Endothelial cell of umbilical vein (primary cell): ENCODE measurements at regions not wholly inside any gene's neighbourhood (a gene's known extent, or its start where the extent isn't known, plus 50 kb on each side); places are given as distances from the start of the nearest gene placed in this dataset.

Experiments
- BruUV-seq: library from RNA; stranded (reverse); fragments of 400-500 nt; replicated peaks from 2 replicates; lab custom pipeline; 2021; lab: Mats Ljungman, UMichigan
- CTCF ChIA-PET: fragments of 300-600, 350-600 bp; sonication (Branson Sonifier 250); formaldehyde crosslinking; loops from one replicate; lab custom pipeline; 2021; ENCODE audit warnings: antibody characterized with exemption, inconsistent platforms; lab: Charles Lee
- POLR2A ChIA-PET: fragments of 300-600, 350-600 bp; sonication (Branson Sonifier 250); formaldehyde crosslinking; loops from one replicate; lab custom pipeline; 2021; ENCODE audit warnings: antibody characterized with exemption, inconsistent platforms; lab: Charles Lee
- DNase-seq: peaks from one replicate; pipeline ENCODE4 v3.0.0-alpha.2; 2011; ENCODE audit warnings: low read depth, low spot score
- FAIRE-seq: peaks from 2 replicates; lab custom pipeline; 2011; peaks lifted over from hg19 to GRCh38; lab: Jason Lieb, UNC
- H2AFZ ChIP-seq: 2 replicates; pipeline ENCODE4 v1.6.0; 2012; ENCODE audit warnings: low read depth, low read length, control low read depth, inconsistent platforms
- H3K27ac ChIP-seq: 2 replicates; pipeline ENCODE4 v1.5.1; 2011; ENCODE audit warnings: low read depth, mild to moderate bottlenecking, control low read depth, low read length, moderate library complexity; ENCODE audit not compliant: insufficient read depth
- H3K27me3 ChIP-seq, 2 experiments: 2 replicates each; pipeline versions ENCODE4 v1.6.0 to v1.6.1; 2011; ENCODE audit warnings: low read length in 2 of 2, mixed read lengths in 1 of 2; ENCODE audit not compliant: control insufficient read depth in 2 of 2, insufficient read depth in 2 of 2
- H3K36me3 ChIP-seq, 2 experiments: 2 replicates in 1 of 2; 3 replicates in 1 of 2; pipeline ENCODE4 v1.5.1; 2011; ENCODE audit warnings: low read length in 2 of 2, mild to moderate bottlenecking in 1 of 2, moderate library complexity in 1 of 2; ENCODE audit not compliant: control insufficient read depth in 2 of 2, insufficient read depth in 2 of 2; ENCODE audit errors: extremely low read depth in 1 of 2
- H3K4me1 ChIP-seq: 3 replicates; pipeline ENCODE4 v1.5.1; 2011; ENCODE audit warnings: mild to moderate bottlenecking, low read length; ENCODE audit not compliant: control insufficient read depth, insufficient read depth; ENCODE audit errors: extremely low read depth
- H3K4me2 ChIP-seq: 2 replicates; pipeline ENCODE4 v1.6.1; 2011; ENCODE audit warnings: low read length, control low read depth, mixed read lengths; ENCODE audit not compliant: insufficient read depth
- H3K4me3 ChIP-seq, 3 experiments: fragments of 200-600 bp in 1 of 3; sonication (generic), shearing (Covaris generic) in 1 of 3; replicated peaks in 1 of 3; 2 replicates each; pipeline ENCODE4 v1.5.1; 2011 to 2016; ENCODE audit warnings: control low read depth in 3 of 3, low read length in 3 of 3, mild to moderate bottlenecking in 2 of 3, inconsistent platforms in 1 of 3, low read depth in 1 of 3, moderate library complexity in 1 of 3; ENCODE audit not compliant: insufficient read depth in 1 of 3
- H3K79me2 ChIP-seq: 2 replicates; pipeline ENCODE4 v1.6.0; 2012; ENCODE audit warnings: low read length, inconsistent platforms; ENCODE audit not compliant: control insufficient read depth, insufficient read depth
- H3K9ac ChIP-seq: replicated peaks from 2 replicates; pipeline ENCODE3; 2011; ENCODE audit warnings: low read length, control low read depth; ENCODE audit not compliant: insufficient read depth; ENCODE audit errors: extremely low read depth
- H3K9me1 ChIP-seq: replicated peaks from 3 replicates; pipeline ENCODE4 v1.6.0; 2011; ENCODE audit warnings: mild to moderate bottlenecking, low read length; ENCODE audit not compliant: control insufficient read depth, insufficient read depth; ENCODE audit errors: extremely low read depth
- H3K9me3 ChIP-seq: replicated peaks from 2 replicates; pipeline ENCODE4 v1.5.1; 2012; ENCODE audit warnings: low read length, inconsistent platforms; ENCODE audit not compliant: control insufficient read depth, insufficient read depth
- H4K20me1 ChIP-seq: replicated peaks from 2 replicates; pipeline ENCODE3; 2011; ENCODE audit warnings: mild to moderate bottlenecking, low read length; ENCODE audit not compliant: control insufficient read depth, insufficient read depth; ENCODE audit errors: extremely low read depth
- CTCF ChIP-seq, 2 donors: IDR thresholded peaks; 1 replicate in 1 of 2; 2 replicates in 1 of 2; pipeline ENCODE4 v1.5.1; 2011; ENCODE audit warnings: low read length in 2 of 2, mild to moderate bottlenecking in 2 of 2, moderate library complexity in 2 of 2, control low read depth in 1 of 2, inconsistent platforms in 1 of 2, low read depth in 1 of 2; ENCODE audit not compliant: insufficient read depth in 1 of 2; ENCODE audit errors: extremely low read depth in 1 of 2
- EZH2 ChIP-seq: IDR thresholded peaks from 2 replicates; pipeline ENCODE4 v1.6.1; 2012; ENCODE audit warnings: borderline replicate concordance, low read depth, mild to moderate bottlenecking, moderate library complexity, low read length, inconsistent platforms; ENCODE audit not compliant: severe bottlenecking
- FOS ChIP-seq: IDR thresholded peaks from 2 replicates; pipeline ENCODE4 v1.6.1; 2011; ENCODE audit warnings: mild to moderate bottlenecking, low read length, moderate library complexity, borderline replicate concordance; ENCODE audit not compliant: insufficient read depth
- GATA2 ChIP-seq: IDR thresholded peaks from 2 replicates; pipeline ENCODE4 v1.7.0; 2011; ENCODE audit warnings: low read depth, mild to moderate bottlenecking, moderate library complexity, mixed read lengths, low read length; ENCODE audit not compliant: insufficient read length, insufficient read depth
- JUN ChIP-seq: IDR thresholded peaks from 2 replicates; pipeline ENCODE4 v1.6.1; 2011; ENCODE audit warnings: borderline replicate concordance, low read depth; ENCODE audit not compliant: insufficient read length, insufficient read depth
- MAX ChIP-seq: IDR thresholded peaks from 2 replicates; pipeline ENCODE4 v1.6.1; 2011; ENCODE audit not compliant: insufficient read depth, insufficient read length
- MYC ChIP-seq: IDR thresholded peaks from one replicate; pipeline ENCODE4 v1.6.1; 2011; ENCODE audit warnings: mild to moderate bottlenecking, low read depth, low read length
- POLR2A ChIP-seq: IDR thresholded peaks from 2 replicates; pipeline ENCODE4 v1.6.1; 2012; ENCODE audit warnings: low read depth, mild to moderate bottlenecking, control low read depth, low read length
- POLR2AphosphoS5 ChIP-seq: IDR thresholded peaks from 2 replicates; pipeline ENCODE4 v1.6.1; 2012; ENCODE audit warnings: low read depth, mild to moderate bottlenecking, control low read depth, low read length, moderate library complexity; ENCODE audit not compliant: insufficient read depth
- dilution Hi-C: fragments of 300-500 bp; cut with MboI; formaldehyde crosslinking; loops from one replicate; pipeline ENCODE4 v1.15.0; 2019; ENCODE audit warnings: low sequenced_read_pairs; ENCODE audit not compliant: extremely low pct_ligation_motif_present
- intact Hi-C: fragments of 100-400 bp; cut with micrococcal nuclease; formaldehyde crosslinking; loops from one replicate; pipeline ENCODE4 v1.10.0; 2022

GRCh38 chr13:86121881-86122280 is 322.7 kb upstream of the SLITRK6 start:
- no peak overlapping the region for H3K4me2 ChIP-seq
- DNase-seq, result no peak
- H3K9me1 ChIP-seq, result no peaks in the 10 kb centered on the region
- peaks cover 5% of the 10 kb centered on the region for H3K9me3 ChIP-seq
- no peaks in the 10 kb centered on the region for H3K36me3 ChIP-seq
- TF ChIP-seq FOS, result no peak
- TF ChIP-seq POLR2A, result no peak
- no peak for TF ChIP-seq JUN
- TF ChIP-seq MYC, result no peak
- TF ChIP-seq EZH2, result no peak
- no peak for TF ChIP-seq GATA2
- no peak for TF ChIP-seq POLR2AphosphoS5
- TF ChIP-seq MAX, result no peak
- no peak for TF ChIP-seq CTCF (IDR thresholded peaks at IDR 0.05; ENCODE audit: extremely low read depth in 1 of 2, insufficient read depth in 1 of 2, low read depth in 1 of 2, low read length in 2 of 2)
- no peaks in the 10 kb centered on the region for H4K20me1 ChIP-seq
- dilution Hi-C loops, result no loop called here
- H3K4me1 ChIP-seq, result no peaks in the 10 kb centered on the region
- H3K4me3 ChIP-seq, result no peak overlapping the region
- H3K27me3 ChIP-seq, result no peaks in the 10 kb centered on the region
- H3K9ac ChIP-seq, result no peak overlapping the region
- H3K79me2 ChIP-seq, result no peaks in the 10 kb centered on the region
- POLR2A ChIA-PET, result no interaction called here
- BruUV-seq, result no TSS peak
- no peak for FAIRE-seq
- no peak overlapping the region for H3K27ac ChIP-seq
- no peak overlapping the region for H2AFZ ChIP-seq
- intact Hi-C loops, result no loop called here
- CTCF ChIA-PET, result no interaction called here
